LHCN-M2 (cell line): ENCODE measurements at regions not wholly inside any gene's neighbourhood (a gene's known extent, or its start where the extent isn't known, plus 50 kb on each side); places are given as distances from the start of the nearest gene placed in this dataset.

Source experiments
- DNase-seq: peaks from one replicate; pipeline ENCODE4 v3.0.0-alpha.2; 2012; ENCODE audit warnings: low read depth

DNA sequence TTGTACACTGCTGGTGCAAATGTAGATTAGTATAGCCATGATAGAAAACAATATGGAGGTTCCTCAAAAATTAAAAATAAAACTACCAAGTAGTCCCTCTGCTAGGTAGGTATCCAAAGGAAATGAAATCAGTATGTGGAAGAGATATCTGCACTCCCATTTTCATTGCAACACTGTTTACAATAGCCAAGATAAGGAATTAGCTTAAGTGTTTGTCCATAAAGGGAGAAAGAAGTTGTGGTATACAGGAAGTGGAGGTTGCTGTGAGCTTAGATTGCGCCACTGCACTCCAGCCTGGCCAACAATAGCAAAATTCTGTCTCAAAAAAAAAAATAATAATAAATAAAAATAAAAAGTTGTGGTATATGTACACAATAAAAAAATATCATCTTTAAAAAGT lies 325.0 kb upstream of the EMCN start:
- no peak for DNase-seq

DNA sequence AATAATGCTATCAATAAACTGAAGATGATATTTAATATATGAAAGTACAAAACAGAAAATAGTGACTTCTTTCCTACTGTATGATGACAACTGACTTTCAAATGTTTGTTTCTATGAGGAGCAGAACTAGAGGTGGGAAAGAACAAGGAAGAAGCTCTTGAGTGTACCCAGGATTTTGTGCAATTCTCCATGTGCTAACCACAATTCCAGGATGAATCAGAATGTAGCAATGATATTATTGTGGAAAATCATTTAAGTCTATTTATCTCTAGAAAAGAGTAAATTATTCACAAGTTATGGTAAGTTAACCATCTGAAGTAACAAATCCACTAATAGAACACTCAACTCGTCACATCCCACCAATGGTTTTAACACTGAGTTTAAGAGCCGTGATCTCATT lies 324.1 kb upstream of the EMCN start:
- peak; percentile 78 for DNase-seq

DNA sequence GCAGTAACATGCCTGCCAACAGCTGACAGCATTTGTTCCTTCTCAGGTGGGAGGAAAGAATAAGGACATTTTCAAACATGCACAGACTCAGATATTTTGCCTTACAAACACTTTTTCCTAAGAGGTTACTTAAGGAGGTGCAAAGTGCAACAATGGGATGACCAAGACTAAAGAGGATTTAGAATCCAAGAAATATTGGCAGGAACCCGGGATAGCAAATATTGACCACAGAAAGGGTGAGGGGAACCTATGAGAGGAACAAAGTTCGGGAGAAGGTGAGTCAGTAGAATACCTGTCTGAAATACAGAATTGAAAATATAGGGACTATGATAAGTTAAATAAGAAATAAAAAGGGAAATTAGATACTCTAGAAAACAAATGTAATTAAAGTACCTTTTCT lies 321.9 kb upstream of the EMCN start:
- no peak for DNase-seq

DNA sequence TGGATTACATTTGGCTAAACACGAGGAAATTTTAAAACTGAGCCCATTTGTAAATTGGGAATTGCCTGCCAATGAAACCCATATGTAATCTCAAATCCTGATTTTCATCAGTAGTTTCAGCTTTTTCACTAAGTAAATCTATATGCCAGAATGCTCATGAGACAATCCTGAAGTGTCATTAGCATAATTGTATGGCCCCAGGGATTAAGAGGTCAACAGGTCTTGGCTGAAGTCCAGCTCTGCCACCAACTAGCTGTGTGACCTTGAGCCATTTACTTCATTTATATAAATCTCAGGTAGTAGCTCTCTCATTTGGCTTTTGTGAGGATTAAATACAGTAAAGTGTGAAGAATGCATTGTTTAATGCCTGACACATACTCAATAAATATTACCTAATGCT lies 320.5 kb upstream of the EMCN start:
- DNase-seq: no peak

DNA sequence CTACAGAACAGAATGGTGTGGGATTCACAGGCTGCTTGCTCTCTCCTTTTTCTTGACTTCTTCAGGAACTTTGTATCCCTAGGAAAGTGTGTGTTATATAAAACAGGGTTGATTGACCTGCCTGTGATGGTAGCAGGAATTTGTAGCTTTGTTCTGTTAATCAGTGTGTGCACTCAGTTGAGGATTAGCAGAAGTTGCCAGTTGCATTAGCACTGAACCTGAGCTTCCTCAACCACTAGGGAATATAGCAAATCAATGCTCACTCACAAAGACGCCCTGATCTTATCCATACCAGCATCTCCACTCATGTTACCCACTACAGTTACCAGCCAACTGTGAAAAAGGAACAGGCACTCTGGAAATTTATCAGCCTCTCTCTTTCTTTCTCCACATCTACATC lies 319.1 kb upstream of the EMCN start:
- DNase-seq: no peak

DNA sequence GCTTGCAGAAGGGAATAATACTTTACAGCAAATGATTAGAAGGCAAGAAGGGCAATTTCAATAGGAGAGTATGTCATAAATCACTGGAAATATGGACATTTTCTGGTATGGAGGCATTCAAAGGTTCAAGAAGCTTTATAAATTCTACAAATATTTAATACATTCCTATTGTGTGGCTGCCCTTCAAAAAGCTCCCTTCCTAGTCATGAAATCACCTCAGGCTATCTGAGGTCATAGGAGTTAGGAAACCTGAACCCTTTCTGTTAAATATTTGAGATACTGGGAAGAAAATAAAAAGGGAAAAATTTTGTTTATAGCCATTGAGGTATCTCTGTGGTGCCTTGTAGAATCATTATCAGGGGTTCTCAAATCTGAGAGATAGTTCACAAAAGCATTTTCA lies 316.8 kb upstream of the EMCN start:
- DNase-seq: no peak

DNA sequence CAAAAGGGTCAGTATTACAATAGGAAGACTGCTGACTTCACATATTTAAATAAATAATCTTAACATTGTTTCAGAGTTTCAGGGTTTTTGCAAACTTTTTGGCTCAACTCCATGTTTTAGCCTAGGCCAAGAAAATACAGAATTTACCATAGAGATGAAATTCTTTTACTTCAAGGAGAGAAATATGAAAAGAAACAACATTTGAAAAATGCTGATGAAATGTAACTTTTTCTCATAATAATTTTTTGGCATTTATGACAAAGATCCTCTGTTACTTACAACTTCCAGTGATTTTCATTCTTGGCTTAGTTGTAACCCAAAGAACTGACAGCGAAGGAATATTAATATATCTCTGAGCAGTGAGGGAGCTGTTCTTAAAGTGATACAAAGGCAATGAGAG lies 316.1 kb upstream of the EMCN start:
- DNase-seq: no peak

DNA sequence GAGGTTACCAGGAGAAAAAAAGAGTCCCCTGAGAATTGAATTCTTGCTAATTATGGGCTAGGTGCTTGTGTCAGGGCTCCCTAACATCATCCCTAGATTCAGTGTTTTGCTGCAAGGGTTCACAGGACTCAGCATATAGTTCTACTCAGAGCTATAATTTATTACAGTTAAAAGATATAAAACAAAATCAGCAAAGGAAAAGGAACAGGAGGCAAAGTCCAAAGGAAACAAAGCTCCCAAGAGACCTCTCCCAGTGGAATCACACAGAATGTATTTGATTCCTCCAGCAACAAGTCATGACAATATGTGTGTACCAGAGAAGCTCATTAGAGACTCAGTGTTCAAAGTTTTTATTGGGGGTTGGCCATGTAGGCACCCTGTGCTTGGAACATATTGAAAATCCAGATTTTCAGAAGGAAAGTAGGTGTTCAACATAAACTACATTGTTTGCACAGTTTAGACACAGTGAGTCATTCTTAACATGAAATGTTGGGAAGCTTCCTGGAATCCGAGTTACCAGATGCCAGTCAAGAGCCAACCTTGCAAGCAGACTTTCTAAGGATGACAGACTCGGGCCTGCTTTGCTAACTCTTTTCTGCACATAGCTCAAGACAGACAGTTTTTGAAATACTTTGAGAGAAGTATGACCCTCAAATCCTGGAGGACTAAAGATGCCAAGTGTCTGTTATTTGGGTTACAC lies 311.3 kb upstream of the EMCN start:
- DNase-seq: peak; percentile 38

DNA sequence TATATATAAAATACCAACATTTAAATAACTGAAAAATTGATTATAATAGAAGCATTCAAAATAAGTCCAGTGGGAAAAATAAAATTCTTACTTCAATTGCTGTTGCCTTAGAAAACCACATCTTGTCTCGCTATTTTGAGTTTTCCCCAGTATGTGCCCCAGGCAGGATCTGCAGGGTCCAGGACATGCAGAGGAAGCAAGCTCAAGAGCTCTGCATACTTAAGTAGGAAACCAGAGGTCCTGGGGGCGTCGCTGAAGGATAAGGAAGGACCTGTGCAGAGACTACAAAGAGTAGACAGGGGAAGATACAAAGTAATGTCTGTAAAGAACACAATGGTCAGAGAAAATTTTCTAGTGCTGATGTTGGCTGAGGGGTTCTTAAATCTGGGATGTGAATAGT lies 310.5 kb upstream of the EMCN start:
- DNase-seq: no peak

DNA sequence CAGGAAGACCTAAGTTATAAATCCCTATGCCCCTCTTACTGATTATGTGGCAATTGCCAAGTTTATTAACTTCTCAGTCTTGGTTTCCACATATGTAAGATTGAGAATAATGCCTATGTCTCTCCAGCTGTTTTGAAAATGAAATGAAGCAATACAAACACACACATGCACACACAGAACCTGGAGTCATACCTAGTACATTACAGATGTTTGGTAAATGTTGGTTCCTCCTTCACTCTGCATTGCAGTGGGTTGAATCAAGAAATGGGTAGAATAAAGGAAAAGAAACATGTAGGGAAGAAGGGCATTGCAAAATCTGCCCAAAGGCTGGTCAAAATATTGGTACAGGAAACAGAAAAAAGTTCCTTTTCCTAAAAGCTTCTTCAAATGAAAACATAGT lies 309.9 kb upstream of the EMCN start:
- DNase-seq: no peak

DNA sequence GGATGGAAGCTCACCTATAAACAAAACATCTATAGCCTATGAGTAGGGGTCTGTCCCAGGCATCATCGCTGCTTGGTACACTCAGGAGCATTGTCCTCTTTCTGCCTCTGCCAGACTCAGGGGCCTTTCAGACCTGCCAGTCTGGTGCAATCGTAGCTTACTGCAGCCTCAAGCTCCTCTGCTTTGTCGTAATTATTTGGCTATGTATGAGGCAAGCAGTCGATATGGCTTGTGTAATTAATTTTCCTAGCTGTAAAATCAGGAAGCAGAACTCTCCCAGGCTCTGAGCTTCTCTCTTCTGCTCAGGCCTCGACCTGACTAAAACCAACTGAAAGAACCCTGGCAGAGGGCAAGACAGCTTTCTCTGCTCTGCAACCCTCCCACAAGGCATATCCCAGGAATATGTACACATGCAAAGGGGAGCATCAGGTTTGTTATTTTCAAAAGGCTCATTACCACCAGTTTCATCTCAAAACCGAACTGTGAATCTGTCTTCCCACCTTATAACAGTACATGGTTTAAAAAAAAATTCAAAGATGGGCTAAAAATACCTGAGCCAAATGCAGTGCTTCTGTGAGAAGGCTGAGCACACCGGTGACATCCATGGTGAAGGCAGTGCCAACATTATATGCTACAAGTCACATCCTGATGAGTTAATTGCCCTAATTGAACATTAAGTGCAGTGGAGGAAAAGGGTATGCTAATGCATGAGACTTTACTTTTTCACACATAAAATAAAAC lies 309.2 kb upstream of the EMCN start:
- no peak for DNase-seq

DNA sequence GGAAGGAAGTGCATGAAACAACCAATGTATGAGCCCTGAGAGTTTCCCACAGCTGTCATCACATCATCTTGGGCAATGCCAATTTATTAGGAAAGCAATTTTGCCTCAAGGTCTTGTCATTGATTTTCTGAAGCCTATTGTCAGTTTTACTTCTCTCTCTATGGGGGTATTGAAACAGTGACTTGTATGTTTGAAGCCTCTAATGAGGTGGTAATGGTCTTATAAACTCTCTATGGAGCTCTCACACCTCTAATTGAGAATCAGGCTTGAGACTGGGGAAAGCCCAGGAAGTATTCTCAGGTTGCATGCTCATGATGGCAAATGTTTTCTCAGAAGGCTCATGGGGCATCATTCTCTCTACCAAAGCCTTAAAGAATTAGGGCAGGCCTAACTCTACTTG lies 308.2 kb upstream of the EMCN start:
- no peak for DNase-seq

DNA sequence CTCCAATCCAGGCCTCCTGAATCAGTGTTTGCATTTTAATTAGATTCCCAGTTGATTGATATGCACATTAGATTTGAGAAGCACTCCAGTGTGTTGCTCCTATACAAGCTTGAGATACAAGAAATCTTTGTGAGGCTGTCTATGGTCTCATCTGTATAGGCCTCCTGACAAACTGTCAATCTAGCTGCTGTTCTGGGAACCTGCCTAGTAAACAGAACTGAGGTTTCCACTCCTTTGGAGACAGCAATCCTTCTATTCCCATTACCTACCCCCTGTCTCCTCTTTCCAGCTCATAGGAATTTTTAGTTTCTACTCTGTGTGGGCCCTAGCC lies 306.1 kb upstream of the EMCN start:
- DNase-seq: no peak

DNA sequence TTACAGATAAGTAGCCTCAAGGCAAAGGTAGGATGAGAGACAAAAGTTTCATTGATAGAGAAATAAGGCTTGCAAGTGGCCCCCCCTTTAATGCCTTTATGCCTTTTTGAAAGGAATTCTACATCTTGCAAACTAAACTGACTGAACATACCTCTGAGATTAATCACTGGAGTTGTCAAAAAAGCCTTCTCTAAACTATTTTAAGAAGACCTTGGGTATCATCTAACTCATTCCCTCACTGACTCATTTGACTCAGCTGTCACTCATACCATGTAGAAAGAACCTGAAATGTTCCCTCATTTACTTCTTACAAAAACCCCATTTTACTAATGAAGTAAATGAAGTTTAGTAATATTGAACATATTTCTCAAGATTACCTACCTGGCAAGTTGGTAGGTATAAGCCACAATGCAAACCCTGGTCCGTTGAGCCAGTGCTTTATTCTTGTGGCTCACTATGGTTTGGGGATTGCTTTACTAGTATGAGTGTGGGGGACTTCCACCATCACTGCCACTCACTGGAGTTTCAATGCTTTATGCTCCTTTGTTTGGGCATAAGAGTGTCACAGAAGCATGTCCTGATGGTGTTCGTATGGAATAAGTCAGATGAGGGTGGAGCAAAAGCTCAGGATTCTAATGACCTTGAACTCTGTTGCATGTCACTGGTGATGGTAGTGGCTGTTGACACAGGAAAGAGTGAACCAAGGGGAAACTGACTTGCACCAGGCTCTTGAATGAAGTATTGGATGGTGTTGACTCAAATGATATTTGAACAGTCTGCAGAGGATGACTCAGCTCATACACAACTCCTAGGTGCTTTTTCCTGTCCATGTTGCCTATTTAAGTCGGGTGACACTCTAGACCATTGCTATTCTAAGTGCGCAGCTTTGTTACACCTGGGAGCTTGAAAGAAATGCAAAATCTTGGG lies 305.5 kb upstream of the EMCN start:
- DNase-seq: peak; percentile 75

DNA sequence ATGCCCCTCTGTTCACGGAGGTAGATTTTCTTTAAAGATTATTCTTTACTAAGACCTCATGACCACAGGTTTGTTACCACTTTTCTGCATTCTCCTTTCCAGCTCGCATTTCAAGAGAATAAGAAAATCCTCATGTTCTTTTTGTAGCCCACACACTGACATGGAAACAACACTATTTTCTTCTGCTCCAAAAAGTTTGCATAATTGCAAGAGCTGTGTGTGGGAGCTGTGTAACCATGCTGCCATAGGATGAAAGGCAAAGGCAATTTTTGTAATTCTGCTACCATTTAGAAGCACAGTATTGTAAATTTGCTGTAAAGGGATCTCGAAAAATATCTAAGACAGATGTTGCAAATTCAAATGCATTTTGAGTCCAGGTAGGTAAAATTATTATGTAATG lies 302.4 kb upstream of the EMCN start:
- DNase-seq: no peak

DNA sequence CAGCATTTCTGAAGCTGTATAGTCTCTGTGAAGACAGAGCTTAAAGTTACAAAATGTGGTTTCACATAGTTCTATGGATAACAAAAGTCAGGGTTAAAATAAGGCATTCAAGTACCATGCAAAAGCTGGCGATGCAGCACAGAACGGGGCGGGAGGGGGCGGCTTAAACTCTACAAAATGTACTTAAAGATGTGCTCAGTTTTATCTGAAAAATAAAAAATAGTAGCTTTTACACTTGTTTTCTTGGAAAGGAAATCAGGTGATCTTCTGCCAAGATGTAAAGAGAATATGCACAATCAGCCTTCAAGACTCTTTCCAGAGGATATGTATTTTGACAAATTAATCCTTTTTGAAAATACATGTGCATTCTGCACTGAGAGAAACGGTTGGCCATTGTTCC lies 301.7 kb upstream of the EMCN start:
- DNase-seq: no peak

DNA sequence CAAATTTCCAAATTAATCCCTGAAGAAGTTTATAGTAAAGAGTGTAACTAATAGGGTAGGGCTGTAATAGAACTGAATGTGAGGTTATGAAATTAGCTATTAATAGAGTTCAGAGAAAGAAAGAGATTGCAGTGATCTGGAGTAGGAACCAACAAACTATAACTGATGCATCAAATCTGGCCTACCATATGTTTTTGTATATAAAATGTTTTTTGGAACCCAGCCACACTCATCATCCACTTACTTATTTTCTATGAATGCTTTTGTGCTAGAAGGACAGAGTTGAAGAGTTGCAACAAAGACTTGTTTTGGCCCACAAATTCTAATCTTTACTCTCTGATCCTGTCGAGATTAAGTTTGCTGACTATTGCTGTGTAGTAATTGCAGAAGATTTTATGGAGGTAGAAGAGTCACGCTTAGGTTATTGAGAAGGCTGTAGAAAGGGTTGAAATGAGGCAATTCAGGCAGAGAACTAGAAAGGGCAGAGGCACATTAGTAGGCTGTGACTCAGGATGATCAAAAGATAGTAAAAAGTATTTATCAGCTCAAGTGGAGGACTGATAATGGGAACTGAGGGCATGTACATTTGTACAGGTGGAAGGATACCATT lies 298.7 kb upstream of the EMCN start:
- no peak for DNase-seq

DNA sequence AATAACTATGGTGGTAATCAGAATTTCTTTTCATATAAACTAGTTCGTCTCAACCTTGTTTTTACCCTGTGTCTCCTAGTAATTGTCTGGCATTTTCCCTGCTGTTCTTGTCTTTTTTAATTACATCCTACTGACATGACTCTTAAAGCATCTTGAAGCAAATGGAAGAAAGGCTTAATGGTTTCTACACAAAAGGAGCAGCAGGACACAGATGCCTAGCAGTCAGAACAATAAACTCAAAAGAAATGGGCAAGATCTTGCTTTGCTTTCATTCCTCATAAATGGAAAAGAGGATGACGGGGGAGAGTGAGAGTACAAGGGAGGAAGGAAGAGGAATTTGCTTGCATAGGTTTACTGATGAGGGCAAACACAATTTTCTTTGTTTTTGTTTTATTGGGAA lies 293.2 kb upstream of the EMCN start:
- DNase-seq: no peak

DNA sequence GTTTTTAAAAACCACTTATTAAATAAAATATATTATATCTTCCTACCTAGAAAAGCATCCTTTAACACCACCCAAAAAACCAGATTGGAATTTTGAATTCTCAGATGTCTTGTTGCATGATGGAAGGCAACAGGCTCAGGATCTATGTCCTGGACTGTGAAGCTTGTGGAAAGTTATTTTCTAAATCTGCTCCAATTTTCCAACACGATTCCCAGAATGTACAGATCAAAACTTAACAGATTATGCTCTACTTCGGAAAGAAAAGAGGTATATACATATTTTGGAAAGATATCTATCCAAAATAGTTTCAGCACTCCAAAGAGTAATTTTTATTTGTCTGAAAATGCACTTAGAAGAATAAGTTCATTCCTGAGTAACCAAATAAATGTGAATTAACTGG lies 291.7 kb upstream of the EMCN start:
- DNase-seq: no peak

DNA sequence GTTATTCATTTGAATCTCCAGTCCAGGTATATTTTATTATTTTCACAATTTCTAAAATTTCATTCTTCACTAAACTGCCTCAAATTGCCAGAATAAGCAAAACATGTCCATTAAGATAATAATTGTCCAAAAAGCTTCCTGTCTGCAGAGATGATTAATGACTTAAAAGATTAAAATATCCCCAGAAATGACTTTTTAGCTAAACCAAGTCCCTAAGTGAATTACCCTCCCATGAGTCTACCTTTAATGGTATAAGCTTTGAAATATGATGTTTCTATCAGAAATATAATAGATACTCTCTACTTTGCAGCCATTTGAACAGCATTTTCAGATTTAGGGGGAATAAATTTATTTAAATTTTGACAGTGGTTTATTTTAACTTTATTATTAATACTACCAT lies 289.2 kb upstream of the EMCN start:
- DNase-seq: no peak

DNA sequence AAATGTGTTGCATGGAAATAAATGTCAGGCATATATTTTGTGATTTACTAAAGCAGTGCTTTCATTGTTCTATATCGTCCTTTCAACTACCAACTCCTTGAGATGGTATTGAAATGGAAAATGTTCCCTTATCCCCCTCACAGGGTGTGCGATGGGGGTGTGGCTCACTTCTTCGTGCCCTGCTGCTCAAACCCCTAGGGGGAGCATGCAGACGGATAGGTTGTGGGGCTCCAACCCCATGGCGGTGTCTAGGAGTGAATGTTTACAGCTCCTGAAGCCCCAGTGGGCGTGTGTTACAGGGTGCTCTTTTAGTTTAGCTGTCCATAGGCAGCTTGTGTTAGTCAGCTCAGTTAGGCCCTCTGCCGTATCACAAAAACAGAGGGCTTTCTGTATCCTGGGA lies 287.7 kb upstream of the EMCN start:
- DNase-seq: no peak
